Sigmoid colon (tissue), 4 donors: ENCODE measurements at regions not wholly inside any gene's neighbourhood (a gene's known extent, or its start where the extent isn't known, plus 50 kb on each side); places are given as distances from the start of the nearest gene placed in this dataset.

Experiments used
- EP300 ChIP-seq, 4 donors: sonication (generic); formaldehyde crosslinking; IDR thresholded peaks; one replicate each; pipeline ENCODE4 v1.6.1; 2017; ENCODE audit warnings: antibody characterized with exemption in 4 of 4
- POLR2A ChIP-seq, 2 donors: fragments of 450-650 bp; IDR thresholded peaks; one replicate each; pipeline ENCODE4 v1.6.1; 2016; ENCODE audit warnings: antibody characterized with exemption in 2 of 2, mild to moderate bottlenecking in 2 of 2, moderate library complexity in 2 of 2
- POLR2AphosphoS5 ChIP-seq, 4 donors: sonication (generic); formaldehyde crosslinking; IDR thresholded peaks; one replicate each; pipeline ENCODE4 v1.6.1; 2017; ENCODE audit warnings: antibody characterized with exemption in 4 of 4
- TF ChIP-seq, protein P1 (sequence below), 4 experiments: fragments of 450-650 bp in 3 of 4; fragments of 200-600 bp in 1 of 4; IDR thresholded peaks; one replicate each; pipeline ENCODE4 v1.5.1; 2016 to 2019; ENCODE audit warnings: antibody characterized with exemption in 4 of 4, mild to moderate bottlenecking in 3 of 4, moderate library complexity in 2 of 4

- TF ChIP-seq POLR2A (IDR thresholded peaks at IDR 0.05) (no peak), POLR2AphosphoS5 (IDR thresholded peaks at IDR 0.05) (no peak), EP300 (IDR thresholded peaks at IDR 0.05) (no peak)
- TF ChIP-seq, protein P1, sequence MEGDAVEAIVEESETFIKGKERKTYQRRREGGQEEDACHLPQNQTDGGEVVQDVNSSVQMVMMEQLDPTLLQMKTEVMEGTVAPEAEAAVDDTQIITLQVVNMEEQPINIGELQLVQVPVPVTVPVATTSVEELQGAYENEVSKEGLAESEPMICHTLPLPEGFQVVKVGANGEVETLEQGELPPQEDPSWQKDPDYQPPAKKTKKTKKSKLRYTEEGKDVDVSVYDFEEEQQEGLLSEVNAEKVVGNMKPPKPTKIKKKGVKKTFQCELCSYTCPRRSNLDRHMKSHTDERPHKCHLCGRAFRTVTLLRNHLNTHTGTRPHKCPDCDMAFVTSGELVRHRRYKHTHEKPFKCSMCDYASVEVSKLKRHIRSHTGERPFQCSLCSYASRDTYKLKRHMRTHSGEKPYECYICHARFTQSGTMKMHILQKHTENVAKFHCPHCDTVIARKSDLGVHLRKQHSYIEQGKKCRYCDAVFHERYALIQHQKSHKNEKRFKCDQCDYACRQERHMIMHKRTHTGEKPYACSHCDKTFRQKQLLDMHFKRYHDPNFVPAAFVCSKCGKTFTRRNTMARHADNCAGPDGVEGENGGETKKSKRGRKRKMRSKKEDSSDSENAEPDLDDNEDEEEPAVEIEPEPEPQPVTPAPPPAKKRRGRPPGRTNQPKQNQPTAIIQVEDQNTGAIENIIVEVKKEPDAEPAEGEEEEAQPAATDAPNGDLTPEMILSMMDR (IDR thresholded peaks at IDR 0.05) = no peak
Measured at GRCh38 chr3:65193531-65193930, 505.7 kb upstream of the ADAMTS9 start.
